Suppressor macrophage treated with lipopolysaccharide for 4 hours (primary cell): ENCODE measurements at regions not wholly inside any gene's neighbourhood (a gene's known extent, or its start where the extent isn't known, plus 50 kb on each side); places are given as distances from the start of the nearest gene placed in this dataset.
"Not testable (repeated sequence)": the region's sequence is repeated elsewhere in the genome, so short reads cannot be mapped to it uniquely, and the experiment has no call there.

Experiments
- DNase-seq: peaks from one replicate; pipeline ENCODE4 v3.0.0-alpha.2; 2020

DNA sequence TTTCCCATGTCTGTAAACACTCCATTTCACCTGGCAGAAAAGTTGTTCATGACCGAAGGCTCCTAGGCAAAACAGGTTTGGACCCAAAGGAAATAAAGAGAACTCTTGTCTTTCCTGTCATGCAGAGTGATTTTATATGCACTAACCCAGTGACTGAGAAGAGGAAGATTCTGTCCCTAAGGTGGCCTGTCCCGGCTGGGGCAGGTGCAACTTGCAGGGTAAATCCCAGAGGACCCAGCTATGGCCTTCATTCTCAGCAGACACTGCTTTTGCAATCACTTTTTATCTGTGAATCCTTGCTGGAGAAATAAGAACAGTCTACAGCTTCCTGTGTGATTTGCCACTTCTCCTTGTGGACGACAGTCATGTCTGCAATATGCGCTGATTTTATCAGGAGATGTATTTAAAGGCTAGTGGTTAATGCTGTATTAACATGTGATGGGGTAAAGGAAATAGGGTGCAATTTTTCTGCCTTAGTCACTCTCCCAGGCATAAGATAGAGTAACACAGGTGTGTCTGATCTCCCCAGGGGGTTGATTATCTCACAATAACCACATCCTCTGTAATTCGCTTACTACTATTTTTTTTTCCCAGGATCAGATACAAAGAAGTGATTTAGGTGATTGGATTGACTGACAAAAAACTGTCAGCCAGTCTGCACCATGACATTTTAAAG is 696.8 kb upstream of the SOX9 start:
- DNase-seq: no peak

DNA sequence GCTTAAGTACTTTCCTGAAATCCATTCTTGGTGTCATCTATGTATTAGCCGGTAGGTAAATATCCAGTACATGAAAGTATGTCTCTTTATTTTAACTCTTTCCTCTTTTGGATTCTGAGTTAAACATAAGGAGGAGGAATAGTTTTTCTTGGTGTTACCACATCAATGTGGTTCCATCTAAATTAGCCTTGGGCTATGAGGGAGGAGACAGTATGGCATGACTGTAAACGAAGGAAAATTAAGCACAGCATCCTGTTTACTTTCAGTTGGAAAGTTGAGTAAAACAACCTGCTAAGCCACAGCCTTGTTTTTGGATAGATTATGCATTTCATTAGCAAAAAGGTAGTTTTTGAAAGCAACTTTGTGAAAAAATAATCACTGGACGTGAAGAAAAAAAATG is 693.0 kb upstream of the SOX9 start:
- no peak for DNase-seq

DNA sequence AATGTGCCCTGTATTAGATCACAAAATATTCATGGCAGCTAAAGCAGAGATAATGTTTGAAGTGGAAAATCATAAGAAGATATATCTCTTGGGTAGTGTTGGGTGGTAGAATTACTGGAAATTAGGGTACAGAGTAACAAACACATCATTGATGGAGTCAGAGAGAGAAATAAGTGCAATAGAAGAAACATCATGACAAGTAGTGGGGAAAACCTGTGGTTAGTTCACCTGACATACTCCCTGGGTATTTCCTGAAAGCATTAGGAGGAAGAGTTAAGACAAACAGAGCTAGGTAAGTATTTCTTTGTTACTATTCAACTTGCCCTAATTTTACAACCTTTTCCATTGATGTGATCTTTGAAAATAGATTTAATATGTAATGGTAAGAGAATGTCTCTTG is 691.9 kb upstream of the SOX9 start:
- no peak for DNase-seq

DNA sequence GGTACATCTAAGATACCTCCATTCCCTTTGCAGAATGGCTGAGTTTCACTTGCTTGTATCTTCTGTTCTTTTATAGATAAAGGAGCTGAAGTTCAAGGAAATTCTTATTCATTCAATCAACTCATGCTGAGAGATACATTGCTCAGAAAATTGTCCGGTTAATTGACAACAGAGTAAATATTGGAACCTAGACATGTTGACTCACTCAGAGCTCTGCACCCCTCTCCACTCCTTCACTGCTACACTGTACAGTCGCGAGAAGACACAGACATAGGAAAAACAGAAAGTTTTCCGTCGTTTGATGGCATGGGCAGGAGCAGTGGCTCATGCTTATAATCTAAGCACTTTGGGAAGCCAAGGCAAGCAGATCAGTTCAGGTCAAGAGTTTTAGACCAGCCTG is 690.5 kb upstream of the SOX9 start:
- DNase-seq: no peak

DNA sequence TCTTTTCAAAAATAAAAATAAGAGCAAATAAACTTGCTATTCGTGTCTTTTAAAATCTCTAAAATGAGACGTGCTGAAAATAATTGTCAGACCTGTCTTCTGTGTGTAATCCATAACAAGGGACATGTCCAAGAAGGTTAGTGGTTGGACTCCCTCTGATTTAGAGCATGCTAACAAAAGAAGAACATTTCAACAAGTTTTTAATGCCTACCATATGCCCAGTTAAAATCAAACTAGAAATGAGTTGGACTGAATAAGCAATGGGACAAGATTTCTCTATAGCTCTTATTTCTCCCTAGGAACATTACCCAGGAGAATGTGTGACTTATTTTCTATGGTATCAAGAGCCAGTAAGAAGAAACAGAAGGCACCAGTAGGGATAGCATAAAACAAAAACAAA is 689.7 kb upstream of the SOX9 start:
- no peak for DNase-seq

DNA sequence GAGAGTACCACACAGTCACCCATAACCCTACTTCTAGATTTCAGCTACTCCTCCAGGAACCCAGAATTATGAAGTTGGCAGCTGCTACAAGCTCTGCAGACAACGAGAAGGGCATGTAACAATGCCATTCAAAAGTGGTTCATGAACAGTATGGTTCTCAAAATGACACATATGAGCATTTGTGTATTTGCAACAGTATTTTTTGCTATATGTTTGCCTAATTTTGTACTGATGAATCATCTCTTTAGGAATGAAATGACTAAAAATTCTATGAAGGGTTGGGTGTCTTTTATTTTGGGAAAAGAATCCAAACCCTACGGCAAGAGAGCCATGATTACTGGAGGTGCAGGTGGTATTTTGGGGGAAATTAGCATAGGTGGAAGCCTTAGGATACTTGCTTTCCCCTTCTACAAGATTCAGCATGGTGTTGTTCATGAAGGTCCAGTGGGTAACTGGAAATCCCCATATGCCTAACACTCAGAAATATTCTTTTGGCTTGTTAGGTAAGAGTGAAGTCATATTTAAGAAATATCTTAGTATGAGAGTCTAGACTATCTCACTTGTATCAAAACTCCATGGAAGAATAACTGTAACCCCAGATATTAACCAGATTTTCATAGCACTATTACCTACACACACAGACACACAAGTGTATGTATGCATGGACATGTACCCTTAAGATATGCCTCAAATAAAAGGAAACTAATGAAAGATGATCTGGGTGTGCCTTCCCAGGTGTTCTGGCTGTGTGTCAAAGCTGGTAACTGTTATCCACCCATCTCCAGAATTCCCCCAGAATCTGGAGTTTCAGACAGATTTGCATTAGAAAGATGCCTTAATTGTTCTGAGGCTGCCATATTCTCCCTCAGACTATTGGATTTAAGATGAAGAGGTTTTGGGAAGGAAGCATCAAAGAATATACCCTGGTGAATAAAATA is 688.2 kb upstream of the SOX9 start:
- DNase-seq: no peak

DNA sequence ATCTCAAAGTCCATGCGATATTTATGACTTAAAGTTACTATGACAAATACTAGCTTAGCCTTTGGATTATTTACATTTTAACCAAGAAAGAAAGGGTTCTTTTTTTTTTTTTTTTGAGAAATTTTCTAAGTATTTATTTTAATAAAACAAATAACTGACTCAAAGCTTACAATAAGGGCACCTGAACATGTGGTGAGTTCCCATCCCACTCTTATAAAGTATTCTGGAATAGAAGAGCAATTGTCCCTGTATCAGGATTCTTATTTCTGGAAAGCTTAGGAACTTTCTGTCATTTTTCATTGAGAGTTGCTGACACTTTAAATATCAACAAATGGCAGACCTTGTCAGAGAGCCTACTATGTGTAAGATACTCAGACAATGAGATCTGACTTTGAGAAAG is 686.1 kb upstream of the SOX9 start:
- DNase-seq: no peak

DNA sequence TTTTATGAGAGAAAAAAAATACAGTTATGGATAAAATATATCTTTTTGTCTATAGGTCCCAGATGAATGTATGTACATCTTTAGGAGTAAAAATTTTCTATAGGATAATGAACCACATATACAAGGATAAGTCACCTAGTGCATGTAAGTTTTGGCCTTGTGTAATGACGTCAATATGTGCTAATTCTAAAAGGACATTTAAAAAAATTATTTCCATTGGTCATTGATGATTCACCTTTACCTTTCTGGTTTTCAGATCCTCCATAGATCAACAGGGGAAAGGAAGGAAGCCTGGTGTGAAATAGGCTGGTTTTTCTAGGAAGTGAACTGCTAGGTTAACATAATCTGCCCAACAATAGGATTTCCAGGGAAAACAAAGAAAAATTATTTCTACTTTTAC is 684.3 kb upstream of the SOX9 start:
- DNase-seq: no peak

DNA sequence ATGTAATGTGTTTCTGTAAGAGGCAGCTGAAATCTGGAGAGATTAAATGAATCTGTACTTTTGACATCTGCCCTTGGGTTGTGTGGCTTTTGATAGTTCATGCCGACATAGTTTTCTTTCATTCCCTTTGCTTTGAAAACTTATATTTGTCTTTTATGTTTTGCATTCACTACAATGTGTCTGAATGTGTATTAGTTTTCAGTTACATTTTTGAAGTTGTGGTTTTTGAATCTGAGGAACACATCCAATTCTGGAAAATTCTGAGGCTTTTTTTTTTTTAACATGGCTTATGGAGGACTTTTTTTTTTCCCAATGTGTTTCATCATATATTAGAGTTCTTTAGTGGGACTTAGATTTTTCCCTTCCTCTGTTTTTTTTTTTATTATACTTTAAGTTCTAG is 683.7 kb upstream of the SOX9 start:
- no peak for DNase-seq

- DNase-seq: no peak
Measured at GRCh38 chr17:71438631-71439146, 682.1 kb upstream of the SOX9 start.

DNA sequence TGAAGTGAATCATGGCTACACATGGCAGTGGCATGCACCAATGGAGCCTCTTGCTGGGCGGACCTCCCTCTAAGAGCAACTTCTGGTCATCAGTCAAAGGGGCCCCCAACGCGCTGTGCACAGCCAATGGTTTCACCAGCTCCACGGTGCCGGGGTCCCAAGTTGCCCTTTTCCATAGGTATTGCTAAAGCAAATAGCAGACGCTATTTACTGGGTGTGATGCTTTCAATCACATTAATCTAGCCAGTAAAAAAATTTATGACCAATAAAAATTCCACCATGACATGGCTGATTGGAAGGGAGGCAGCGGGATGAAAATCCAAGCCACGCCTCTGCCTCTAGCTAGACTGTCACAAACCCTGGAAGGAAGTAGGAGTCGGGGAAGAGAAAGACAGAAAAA is 680.3 kb upstream of the SOX9 start:
- DNase-seq: no peak

- DNase-seq: no peak
Measured at GRCh38 chr17:71441098-71441497, 679.7 kb upstream of the SOX9 start.

DNA sequence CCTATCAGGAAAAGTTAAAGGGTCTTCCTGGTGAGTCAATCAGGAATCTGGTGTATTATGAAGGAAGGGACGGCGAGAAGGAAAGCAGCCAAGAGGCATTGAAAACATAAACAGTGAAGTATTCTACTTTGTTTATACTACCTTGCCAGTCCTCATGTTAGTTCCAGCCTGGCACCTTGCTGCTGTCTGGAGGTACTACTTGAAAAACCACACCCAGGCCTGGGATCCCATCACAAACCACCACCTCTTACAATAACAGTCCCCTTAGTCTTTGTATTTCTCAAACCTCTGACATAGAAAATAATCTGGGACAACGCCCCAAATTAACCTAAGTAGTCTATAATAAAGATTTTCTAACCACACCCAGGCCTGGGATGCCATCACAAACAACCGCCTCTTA is 676.7 kb upstream of the SOX9 start:
- DNase-seq: no peak

DNA sequence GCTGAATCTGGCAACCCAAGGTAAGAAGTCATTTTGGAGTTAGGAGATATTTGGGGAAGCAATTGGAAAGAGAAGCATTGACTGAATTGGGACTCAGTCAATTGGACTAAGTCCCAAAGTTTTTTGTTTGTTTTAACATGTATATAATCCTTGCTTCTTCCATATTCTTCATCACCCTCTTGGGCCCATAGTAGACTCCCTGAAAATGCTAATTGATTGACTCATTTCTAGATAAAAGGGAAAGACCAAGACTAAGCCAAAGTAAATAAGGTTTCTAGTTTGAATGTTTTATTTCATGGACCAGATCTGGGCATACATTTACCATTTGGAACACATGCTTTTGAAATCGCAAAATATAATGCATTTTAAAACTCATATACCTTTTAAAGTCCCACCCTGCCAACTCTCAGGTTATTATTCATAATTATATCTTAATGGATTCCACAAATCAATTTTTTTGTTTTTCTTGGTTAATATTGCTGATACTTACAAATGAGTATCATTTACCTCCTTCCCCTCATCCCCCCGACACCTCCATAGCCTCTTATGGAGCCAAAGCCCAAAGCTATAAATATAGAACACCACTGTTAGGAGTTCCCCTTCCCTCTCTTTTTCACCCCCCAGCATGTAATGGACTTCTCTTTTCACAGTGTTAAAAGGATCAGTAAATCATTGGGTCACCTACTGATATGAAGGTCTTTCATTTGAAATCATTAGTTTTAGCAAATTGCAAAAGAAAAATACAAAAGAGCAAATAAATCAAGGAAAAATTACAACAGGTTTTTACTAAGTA is 674.0 kb upstream of the SOX9 start:
- no peak for DNase-seq

- DNase-seq: no peak
Measured at GRCh38 chr17:71447644-71448043, 673.2 kb upstream of the SOX9 start.

DNA sequence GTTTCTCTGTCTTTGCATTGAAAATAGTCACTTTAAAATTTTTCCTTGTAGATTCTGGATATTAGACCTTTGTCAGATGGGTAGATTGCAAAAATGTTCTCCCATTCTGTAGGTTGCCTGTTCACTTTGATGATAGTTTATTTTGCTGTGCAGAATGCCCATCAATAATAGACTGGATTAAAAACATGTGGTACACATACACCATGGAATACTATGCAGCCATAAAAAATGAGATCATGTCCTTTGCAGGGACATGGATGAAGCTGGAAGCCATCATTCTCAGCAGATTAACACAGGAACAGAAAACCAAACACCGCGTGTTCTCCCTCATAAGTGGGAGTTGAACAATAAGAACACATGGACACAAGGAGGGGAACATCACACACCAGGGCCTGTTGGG is 670.2 kb upstream of the SOX9 start:
- not testable (repeated sequence) for DNase-seq

- DNase-seq: no peak
Measured at GRCh38 chr17:71453876-71454422, 666.9 kb upstream of the SOX9 start.

DNA sequence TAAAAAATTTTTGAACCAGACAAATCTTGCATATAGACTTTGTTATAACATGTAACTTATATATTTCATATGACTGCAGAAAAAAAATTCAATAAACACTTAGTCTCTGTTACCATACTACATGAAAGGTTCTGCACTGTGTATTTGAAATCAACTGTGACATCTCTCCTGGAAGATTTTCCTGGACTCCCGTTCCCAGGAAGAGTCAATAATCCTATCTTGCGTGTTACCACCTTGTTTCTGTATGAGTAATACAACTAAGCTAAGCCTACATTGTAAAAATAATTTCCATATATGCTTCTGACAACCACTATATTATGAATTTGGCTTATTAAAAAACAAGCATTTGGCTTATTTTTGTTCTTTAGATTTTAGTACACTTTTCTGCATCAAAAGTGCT is 665.6 kb upstream of the SOX9 start:
- DNase-seq: no peak

- DNase-seq: no peak
Measured at GRCh38 chr17:71458322-71458721, 662.5 kb upstream of the SOX9 start.

- peak; percentile 21 for DNase-seq
Measured at GRCh38 chr17:71460943-71461342, 659.9 kb upstream of the SOX9 start.

- no peak for DNase-seq
Measured at GRCh38 chr17:71461498-71462169, 659.2 kb upstream of the SOX9 start.

DNA sequence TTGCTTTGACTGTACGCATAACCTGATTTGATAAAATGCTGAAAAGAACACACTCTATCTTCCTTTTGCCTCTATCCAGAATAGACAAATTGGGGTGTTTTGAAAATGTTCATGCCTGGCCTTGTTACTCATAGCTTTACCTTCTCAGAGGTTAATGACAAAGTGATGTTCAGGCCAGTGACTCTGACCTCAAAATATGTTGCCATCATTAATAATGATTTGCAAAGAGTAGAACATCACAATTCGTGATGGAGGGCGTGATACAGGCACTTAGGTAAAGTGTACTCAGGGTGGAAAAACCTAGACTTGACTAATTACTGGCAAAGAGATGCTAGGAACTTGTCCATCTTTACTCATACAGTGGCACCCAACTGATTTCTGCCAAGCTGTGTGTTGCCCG is 656.6 kb upstream of the SOX9 start:
- no peak for DNase-seq

- DNase-seq: no peak
Measured at GRCh38 chr17:71464751-71465150, 656.1 kb upstream of the SOX9 start.
